IPS-15b (cell line): ENCODE measurements at regions not wholly inside any gene's neighbourhood (a gene's known extent, or its start where the extent isn't known, plus 50 kb on each side); places are given as distances from the start of the nearest gene placed in this dataset.
"Not testable (repeated sequence)": the region's sequence is repeated elsewhere in the genome, so short reads cannot be mapped to it uniquely, and the experiment has no call there.

Experiments
- H3K27me3 ChIP-seq: one replicate; pipeline ENCODE4 v1.6.1; 2013; ENCODE audit warnings: low read length; ENCODE audit not compliant: control insufficient read depth, insufficient read depth
- H3K36me3 ChIP-seq: one replicate; pipeline ENCODE4 v1.6.1; 2013; ENCODE audit warnings: low read length; ENCODE audit not compliant: control insufficient read depth, insufficient read depth
- H3K4me1 ChIP-seq: one replicate; pipeline ENCODE4 v1.6.1; 2013; ENCODE audit warnings: mild to moderate bottlenecking, low read length; ENCODE audit not compliant: control insufficient read depth, insufficient read depth
- H3K4me3 ChIP-seq: one replicate; pipeline ENCODE4 v1.5.1; 2013; ENCODE audit warnings: low read depth, low read length
- H3K9ac ChIP-seq: one replicate; pipeline ENCODE4 v1.6.1; 2013; ENCODE audit warnings: low read depth, mild to moderate bottlenecking, low read length
- H3K9me3 ChIP-seq: one replicate; pipeline ENCODE4 v1.6.1; 2013; ENCODE audit warnings: mild to moderate bottlenecking, low read length; ENCODE audit not compliant: control insufficient read depth, insufficient read depth

DNA sequence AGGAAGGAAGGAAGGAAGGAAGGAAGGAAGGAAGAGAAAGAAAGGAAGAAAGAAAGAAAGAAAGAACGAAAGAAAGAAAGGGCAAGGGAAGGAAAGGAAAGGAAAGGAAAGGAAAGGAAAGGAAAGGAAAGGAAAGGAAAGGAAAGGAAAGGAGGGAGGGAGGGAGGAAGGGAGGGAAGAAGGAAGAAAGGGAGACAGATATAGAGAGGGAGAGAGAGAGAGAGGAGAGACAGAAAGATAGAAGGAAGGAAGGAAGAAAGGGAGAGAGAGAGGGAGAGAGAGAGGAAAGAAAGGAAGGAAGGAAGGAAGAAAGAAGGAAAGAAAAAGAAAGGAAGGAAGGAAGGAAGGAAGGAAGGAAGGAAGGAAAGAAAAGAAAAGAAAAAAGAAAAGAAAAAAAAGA is 79.1 kb upstream of the NCKAP5 start:
- H3K36me3 ChIP-seq, H3K4me3 ChIP-seq, H3K27me3 ChIP-seq, H3K4me1 ChIP-seq, H3K9me3 ChIP-seq, H3K9ac ChIP-seq: not testable (repeated sequence)

DNA sequence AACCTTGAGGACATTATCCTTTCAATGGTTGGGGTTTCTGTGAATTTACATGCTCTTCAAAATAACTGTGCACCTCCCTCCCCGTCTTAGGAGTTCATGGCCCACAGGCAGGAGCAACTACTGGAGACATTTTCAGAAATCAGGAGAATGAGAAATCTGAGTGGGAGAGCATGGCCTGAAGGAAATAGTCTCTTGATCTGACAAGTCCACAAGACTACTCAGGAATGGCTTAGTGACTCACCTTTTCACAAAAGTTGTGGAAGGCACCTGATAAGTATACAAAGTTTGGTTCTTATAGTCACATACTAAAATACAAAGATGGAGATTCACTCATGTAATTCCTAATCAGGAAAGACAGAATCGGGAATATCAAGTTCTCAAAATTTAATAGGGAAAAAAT is 83.6 kb upstream of the NCKAP5 start:
- no peak overlapping the region for H3K9ac ChIP-seq
- no peaks in the 10 kb centered on the region for H3K27me3 ChIP-seq
- no peak overlapping the region for H3K4me3 ChIP-seq
- no peaks in the 10 kb centered on the region for H3K36me3 ChIP-seq
- no peaks in the 10 kb centered on the region for H3K4me1 ChIP-seq
- H3K9me3 ChIP-seq = no peaks in the 10 kb centered on the region

GRCh38 chr2:133652398-133652797 is 84.1 kb upstream of the NCKAP5 start:
- H3K9me3 ChIP-seq = no peaks in the 10 kb centered on the region
- no peak overlapping the region for H3K4me3 ChIP-seq
- H3K9ac ChIP-seq = no peak overlapping the region
- no peaks in the 10 kb centered on the region for H3K36me3 ChIP-seq
- no peaks in the 10 kb centered on the region for H3K27me3 ChIP-seq
- H3K4me1 ChIP-seq = no peaks in the 10 kb centered on the region

DNA sequence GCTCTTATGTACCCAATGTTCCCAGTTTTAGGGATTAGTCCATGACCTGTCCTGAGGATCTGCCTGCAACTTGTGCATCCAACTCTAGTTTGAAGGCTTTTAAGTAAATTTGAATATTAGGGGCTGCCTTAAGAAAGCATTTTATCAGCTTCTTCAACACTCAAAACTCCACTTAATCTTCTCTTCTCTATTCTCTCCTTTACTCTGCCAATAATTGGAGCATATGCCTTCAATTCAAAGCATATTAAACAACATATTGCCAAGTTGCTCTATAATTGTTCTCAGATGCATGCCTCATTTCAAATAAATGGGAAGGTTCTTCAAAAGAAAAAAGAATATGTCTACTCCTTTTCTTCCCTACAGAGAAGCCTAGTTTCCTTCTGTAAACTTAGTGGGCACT is 84.8 kb upstream of the NCKAP5 start:
- H3K4me1 ChIP-seq = no peaks in the 10 kb centered on the region
- no peaks in the 10 kb centered on the region for H3K27me3 ChIP-seq
- H3K36me3 ChIP-seq = no peaks in the 10 kb centered on the region
- no peaks in the 10 kb centered on the region for H3K9me3 ChIP-seq
- H3K9ac ChIP-seq = no peak overlapping the region
- H3K4me3 ChIP-seq = no peak overlapping the region

- Histone ChIP-seq H3K36me3 (no peaks in the 10 kb centered on the region), H3K9ac (no peak overlapping the region), H3K4me3 (no peak overlapping the region), H3K9me3 (no peaks in the 10 kb centered on the region), H3K4me1 (no peaks in the 10 kb centered on the region), H3K27me3 (no peaks in the 10 kb centered on the region)
These were observed 86.7 kb upstream of the NCKAP5 start for GRCh38 chr2:133654949-133655348.

DNA sequence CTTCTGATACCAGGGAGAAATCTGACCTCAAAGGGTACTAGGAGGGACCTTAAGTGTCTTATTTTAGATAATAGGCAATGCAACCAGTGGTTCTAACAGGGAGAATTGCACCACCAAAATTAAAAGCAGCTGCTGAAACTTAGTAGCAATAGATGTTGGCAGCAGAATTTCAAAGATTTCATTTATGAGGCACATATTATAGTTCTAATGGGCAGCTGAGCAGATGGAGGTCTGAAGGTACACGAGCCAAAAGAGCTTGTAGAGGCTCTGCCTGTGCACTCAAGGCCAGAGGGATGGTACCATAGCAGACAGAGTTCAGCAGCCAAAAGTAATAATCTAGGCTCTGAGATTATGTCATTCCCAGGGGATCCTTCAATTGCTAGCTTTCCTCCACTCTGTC is 87.3 kb upstream of the NCKAP5 start:
- Histone ChIP-seq H3K9me3 (no peaks in the 10 kb centered on the region), H3K36me3 (no peaks in the 10 kb centered on the region), H3K4me3 (no peak overlapping the region), H3K4me1 (no peaks in the 10 kb centered on the region), H3K27me3 (no peaks in the 10 kb centered on the region), H3K9ac (no peak overlapping the region)

DNA sequence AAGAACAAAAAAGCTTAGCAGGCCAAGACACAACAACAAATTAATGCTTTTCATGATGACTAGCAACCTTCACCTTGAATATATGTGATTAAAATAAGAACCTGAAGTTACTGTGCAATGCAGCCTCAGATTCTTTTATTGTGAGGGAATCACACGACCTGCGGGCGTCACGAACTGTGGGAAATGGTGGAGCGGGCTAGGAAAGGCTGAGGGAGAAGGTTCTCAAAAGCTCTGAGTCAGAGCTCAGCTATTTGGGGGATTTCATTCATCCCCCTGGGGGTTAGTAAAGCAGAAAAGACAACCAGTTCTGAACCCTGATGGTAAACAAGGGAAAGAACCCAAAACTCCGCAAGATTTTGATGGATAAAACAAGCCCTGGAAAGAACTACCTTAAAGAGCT is 89.3 kb upstream of the NCKAP5 start:
- no peaks in the 10 kb centered on the region for H3K27me3 ChIP-seq
- no peak overlapping the region for H3K9ac ChIP-seq
- H3K36me3 ChIP-seq = no peaks in the 10 kb centered on the region
- no peaks in the 10 kb centered on the region for H3K4me1 ChIP-seq
- no peaks in the 10 kb centered on the region for H3K9me3 ChIP-seq
- H3K4me3 ChIP-seq = no peak overlapping the region

GRCh38 chr2:133658020-133658903 is 90.0 kb upstream of the NCKAP5 start:
- Histone ChIP-seq H3K4me1 (no peaks in the 10 kb centered on the region), H3K9ac (no peak overlapping the region), H3K4me3 (no peak overlapping the region), H3K9me3 (no peaks in the 10 kb centered on the region), H3K27me3 (no peaks in the 10 kb centered on the region), H3K36me3 (no peaks in the 10 kb centered on the region)

- H3K36me3 ChIP-seq = no peaks in the 10 kb centered on the region
- no peak overlapping the region for H3K4me3 ChIP-seq
- no peaks in the 10 kb centered on the region for H3K27me3 ChIP-seq
- no peaks in the 10 kb centered on the region for H3K4me1 ChIP-seq
- no peak overlapping the region for H3K9ac ChIP-seq
- no peaks in the 10 kb centered on the region for H3K9me3 ChIP-seq
These were observed 92.2 kb upstream of the NCKAP5 start for GRCh38 chr2:133660510-133660909.

DNA sequence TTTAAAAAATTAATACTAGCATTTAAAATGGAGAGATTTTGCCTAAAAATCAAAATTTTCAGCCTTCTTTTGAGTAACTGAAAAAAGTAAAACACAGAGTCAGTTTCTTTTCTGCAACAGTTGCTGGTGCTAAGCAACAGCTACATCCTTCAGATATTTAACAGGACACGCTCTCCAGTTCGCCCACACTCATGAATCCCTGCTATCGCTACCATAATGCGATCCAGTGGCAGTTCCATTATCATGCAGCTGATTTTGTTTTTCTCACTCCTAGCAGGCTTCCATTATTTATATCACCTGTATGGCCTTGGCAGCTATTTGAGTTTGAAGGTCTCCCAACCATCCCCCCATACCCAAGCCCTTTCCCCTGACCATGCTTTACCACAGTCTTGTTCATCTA is 93.1 kb upstream of the NCKAP5 start:
- H3K9ac ChIP-seq = no peak overlapping the region
- no peak overlapping the region for H3K4me3 ChIP-seq
- H3K4me1 ChIP-seq = no peaks in the 10 kb centered on the region
- no peaks in the 10 kb centered on the region for H3K36me3 ChIP-seq
- no peaks in the 10 kb centered on the region for H3K9me3 ChIP-seq
- no peaks in the 10 kb centered on the region for H3K27me3 ChIP-seq

GRCh38 chr2:133666621-133667020 is 98.4 kb upstream of the NCKAP5 start:
- Histone ChIP-seq H3K4me3 (no peak overlapping the region), H3K4me1 (no peaks in the 10 kb centered on the region), H3K36me3 (no peaks in the 10 kb centered on the region), H3K27me3 (no peaks in the 10 kb centered on the region), H3K9me3 (peaks cover 5% of the 10 kb centered on the region), H3K9ac (no peak overlapping the region)

DNA sequence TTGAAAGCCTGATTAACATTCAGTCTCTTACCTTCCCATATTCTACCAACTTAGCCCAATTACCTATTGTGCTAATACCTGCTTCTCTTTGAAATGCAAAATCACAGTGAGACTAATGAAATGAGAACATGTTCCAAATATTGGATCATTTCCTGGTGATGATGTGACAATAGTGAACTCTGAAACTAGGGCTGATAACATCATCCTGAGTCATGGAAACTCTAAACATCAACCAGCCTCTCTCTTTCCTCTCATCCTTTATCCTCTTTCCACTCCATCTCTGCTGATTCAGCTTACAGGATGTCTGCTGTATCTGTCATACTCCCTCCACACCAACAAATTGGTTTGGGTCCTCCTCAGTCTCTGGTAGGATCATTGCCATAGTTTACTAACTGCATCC is 98.8 kb upstream of the NCKAP5 start:
- peaks cover 5% of the 10 kb centered on the region for H3K9me3 ChIP-seq
- H3K9ac ChIP-seq = no peak overlapping the region
- H3K27me3 ChIP-seq = no peaks in the 10 kb centered on the region
- H3K4me1 ChIP-seq = no peaks in the 10 kb centered on the region
- no peaks in the 10 kb centered on the region for H3K36me3 ChIP-seq
- H3K4me3 ChIP-seq = no peak overlapping the region
